SK-N-MC (cell line): ENCODE measurements at regions not wholly inside any gene's neighbourhood (a gene's known extent, or its start where the extent isn't known, plus 50 kb on each side); places are given as distances from the start of the nearest gene placed in this dataset.

Experiments used
- EZH2 ChIP-seq: fragments of 200-600 bp; sonication (generic); IDR thresholded peaks from one replicate; pipeline ENCODE4 v1.6.1; 2017; ENCODE audit warnings: antibody characterized with exemption
- FOXP2 ChIP-seq: optimal IDR thresholded peaks from 2 replicates; pipeline ENCODE3; 2011; ENCODE audit warnings: mild to moderate bottlenecking, moderate library complexity; ENCODE audit not compliant: insufficient read depth; ENCODE audit errors: extremely low read length, control extremely low read depth
- POLR2AphosphoS5 ChIP-seq: IDR thresholded peaks from 2 replicates; pipeline ENCODE4 v1.6.1; 2012; ENCODE audit warnings: mild to moderate bottlenecking, low read depth, low read length, borderline replicate concordance

GRCh38 chr7:108628678-108629077 is 59.0 kb downstream of the DNAJB9 start:
- TF ChIP-seq EZH2 = no peak
- TF ChIP-seq POLR2AphosphoS5 = no peak
- no peak for TF ChIP-seq FOXP2
